ENCODE measurements at regions not wholly inside any gene's neighbourhood (a gene's known extent, or its start where the extent isn't known, plus 50 kb on each side); places are given as distances from the start of the nearest gene placed in this dataset.

- H3K4me1 Mint-ChIP-seq: peaks cover 2% of the 10 kb centered on the region
- DNase-seq: no peak
- no peaks in the 10 kb centered on the region for H3K27me3 Mint-ChIP-seq
- no peak for ATAC-seq
- no peak overlapping the region for H3K4me3 Mint-ChIP-seq
- no peaks in the 10 kb centered on the region for H3K9me3 ChIP-seq (ENCODE audit: control insufficient read depth, low read length, poor library complexity, severe bottlenecking)
- no peaks in the 10 kb centered on the region for H3K36me3 Mint-ChIP-seq (ENCODE audit: low read depth)
- no peak overlapping the region for H3K27ac Mint-ChIP-seq
Observed at GRCh38 chr13:47502166-47502565, 498.9 kb downstream of the SUCLA2 start.

GRCh38 chr13:47499358-47500150 lies 501.5 kb downstream of the SUCLA2 start:
- peaks cover 4% of the 10 kb centered on the region for H3K9me3 ChIP-seq (ENCODE audit: control insufficient read depth, low read length, poor library complexity, severe bottlenecking)
- Mint-ChIP-seq H3K4me1 (peaks cover 2% of the 10 kb centered on the region), H3K36me3 (ENCODE audit: low read depth) (no peaks in the 10 kb centered on the region), H3K4me3 (no peak overlapping the region), H3K27ac (no peak overlapping the region), H3K27me3 (no peaks in the 10 kb centered on the region)
- ATAC-seq: peak; percentile 25
- DNase-seq: no peak

GRCh38 chr13:47484548-47484947 lies 516.5 kb downstream of the SUCLA2 start:
- no peak overlapping the region for H3K27ac Mint-ChIP-seq
- DNase-seq (no peak), ATAC-seq (no peak)
- H3K36me3 Mint-ChIP-seq (ENCODE audit: low read depth): no peaks in the 10 kb centered on the region
- H3K27me3 Mint-ChIP-seq: no peaks in the 10 kb centered on the region
- no peaks in the 10 kb centered on the region for H3K9me3 ChIP-seq (ENCODE audit: control insufficient read depth, low read length, poor library complexity, severe bottlenecking)
- no peak overlapping the region for H3K4me3 Mint-ChIP-seq
- H3K4me1 Mint-ChIP-seq: no peaks in the 10 kb centered on the region

- no peak overlapping the region for H3K4me3 Mint-ChIP-seq
- no peak overlapping the region for H3K27ac Mint-ChIP-seq
- DNase-seq (no peak), ATAC-seq (no peak)
- no peaks in the 10 kb centered on the region for H3K36me3 Mint-ChIP-seq (ENCODE audit: low read depth)
- H3K4me1 Mint-ChIP-seq: no peaks in the 10 kb centered on the region
- no peaks in the 10 kb centered on the region for H3K9me3 ChIP-seq (ENCODE audit: control insufficient read depth, low read length, poor library complexity, severe bottlenecking)
- no peaks in the 10 kb centered on the region for H3K27me3 Mint-ChIP-seq
Observed at GRCh38 chr13:47481536-47481935, 519.5 kb downstream of the SUCLA2 start.

- no peak for ATAC-seq
- Mint-ChIP-seq H3K27me3 (no peaks in the 10 kb centered on the region), H3K4me1 (no peaks in the 10 kb centered on the region), H3K36me3 (ENCODE audit: low read depth) (no peaks in the 10 kb centered on the region), H3K4me3 (no peak overlapping the region), H3K27ac (no peak overlapping the region)
- H3K9me3 ChIP-seq (ENCODE audit: control insufficient read depth, low read length, poor library complexity, severe bottlenecking): no peaks in the 10 kb centered on the region
- DNase-seq: no peak
Observed at GRCh38 chr13:47480951-47481350, 520.1 kb downstream of the SUCLA2 start.

- Mint-ChIP-seq H3K4me1 (no peaks in the 10 kb centered on the region), H3K4me3 (no peak overlapping the region), H3K36me3 (ENCODE audit: low read depth) (no peaks in the 10 kb centered on the region), H3K27me3 (no peaks in the 10 kb centered on the region), H3K27ac (no peak overlapping the region)
- no peak for ATAC-seq
- no peak for DNase-seq
- no peaks in the 10 kb centered on the region for H3K9me3 ChIP-seq (ENCODE audit: control insufficient read depth, low read length, poor library complexity, severe bottlenecking)
Observed at GRCh38 chr13:47480121-47480520, 521.0 kb downstream of the SUCLA2 start.

GRCh38 chr13:47478985-47479384 lies 522.1 kb downstream of the SUCLA2 start:
- Mint-ChIP-seq H3K4me1 (no peaks in the 10 kb centered on the region), H3K27ac (no peak overlapping the region), H3K36me3 (ENCODE audit: low read depth) (no peaks in the 10 kb centered on the region), H3K27me3 (no peaks in the 10 kb centered on the region), H3K4me3 (no peak overlapping the region)
- DNase-seq: no peak
- no peaks in the 10 kb centered on the region for H3K9me3 ChIP-seq (ENCODE audit: control insufficient read depth, low read length, poor library complexity, severe bottlenecking)
- no peak for ATAC-seq

- H3K4me3 Mint-ChIP-seq: no peak overlapping the region
- no peaks in the 10 kb centered on the region for H3K36me3 Mint-ChIP-seq (ENCODE audit: low read depth)
- ATAC-seq (no peak), DNase-seq (no peak)
- no peak overlapping the region for H3K27ac Mint-ChIP-seq
- H3K27me3 Mint-ChIP-seq: no peaks in the 10 kb centered on the region
- no peaks in the 10 kb centered on the region for H3K9me3 ChIP-seq (ENCODE audit: control insufficient read depth, low read length, poor library complexity, severe bottlenecking)
- H3K4me1 Mint-ChIP-seq: no peaks in the 10 kb centered on the region
Observed at GRCh38 chr13:47475441-47475948, 525.6 kb downstream of the SUCLA2 start.

GRCh38 chr13:47474839-47475238 lies 526.2 kb downstream of the SUCLA2 start:
- H3K27me3 Mint-ChIP-seq: no peaks in the 10 kb centered on the region
- no peaks in the 10 kb centered on the region for H3K4me1 Mint-ChIP-seq
- DNase-seq (no peak), ATAC-seq (no peak)
- H3K9me3 ChIP-seq (ENCODE audit: control insufficient read depth, low read length, poor library complexity, severe bottlenecking): no peaks in the 10 kb centered on the region
- no peak overlapping the region for H3K27ac Mint-ChIP-seq
- no peak overlapping the region for H3K4me3 Mint-ChIP-seq
- H3K36me3 Mint-ChIP-seq (ENCODE audit: low read depth): no peaks in the 10 kb centered on the region

GRCh38 chr13:47474326-47474725 lies 526.7 kb downstream of the SUCLA2 start:
- no peak overlapping the region for H3K4me3 Mint-ChIP-seq
- H3K27me3 Mint-ChIP-seq: no peaks in the 10 kb centered on the region
- no peak for ATAC-seq
- H3K27ac Mint-ChIP-seq: no peak overlapping the region
- H3K9me3 ChIP-seq (ENCODE audit: control insufficient read depth, low read length, poor library complexity, severe bottlenecking): no peaks in the 10 kb centered on the region
- DNase-seq: no peak
- H3K4me1 Mint-ChIP-seq: no peaks in the 10 kb centered on the region
- no peaks in the 10 kb centered on the region for H3K36me3 Mint-ChIP-seq (ENCODE audit: low read depth)

- H3K9me3 ChIP-seq (ENCODE audit: control insufficient read depth, low read length, poor library complexity, severe bottlenecking): no peaks in the 10 kb centered on the region
- ATAC-seq: no peak
- no peaks in the 10 kb centered on the region for H3K27me3 Mint-ChIP-seq
Observed at GRCh38 chr13:47472516-47472915, 528.6 kb downstream of the SUCLA2 start.

GRCh38 chr13:47463726-47464125 lies 537.3 kb downstream of the SUCLA2 start:
- no peaks in the 10 kb centered on the region for H3K9me3 ChIP-seq (ENCODE audit: control insufficient read depth, low read length, poor library complexity, severe bottlenecking)
- Mint-ChIP-seq H3K4me1 (no peaks in the 10 kb centered on the region), H3K36me3 (ENCODE audit: low read depth) (peaks cover 2% of the 10 kb centered on the region), H3K27me3 (no peaks in the 10 kb centered on the region), H3K4me3 (no peak overlapping the region), H3K27ac (no peak overlapping the region)
- ATAC-seq (no peak), DNase-seq (no peak)

More at GRCh38 chr13:47472516-47472915, 528.6 kb downstream of the SUCLA2 start:
- H3K4me1 Mint-ChIP-seq: no peaks in the 10 kb centered on the region
- H3K27ac Mint-ChIP-seq: no peak overlapping the region
- H3K4me3 Mint-ChIP-seq: no peak overlapping the region
- DNase-seq: no peak
- H3K36me3 Mint-ChIP-seq (ENCODE audit: low read depth): peaks cover 2% of the 10 kb centered on the region

GRCh38 chr13:47463002-47463401 lies 538.1 kb downstream of the SUCLA2 start:
- Mint-ChIP-seq H3K36me3 (ENCODE audit: low read depth) (peaks cover 2% of the 10 kb centered on the region), H3K4me1 (no peaks in the 10 kb centered on the region), H3K4me3 (no peak overlapping the region), H3K27ac (no peak overlapping the region), H3K27me3 (no peaks in the 10 kb centered on the region)
- DNase-seq (no peak), ATAC-seq (no peak)
- H3K9me3 ChIP-seq (ENCODE audit: control insufficient read depth, low read length, poor library complexity, severe bottlenecking): no peaks in the 10 kb centered on the region

GRCh38 chr13:47461816-47462215 lies 539.3 kb downstream of the SUCLA2 start:
- Mint-ChIP-seq H3K4me1 (no peaks in the 10 kb centered on the region), H3K36me3 (ENCODE audit: low read depth) (no peaks in the 10 kb centered on the region), H3K4me3 (no peak overlapping the region), H3K27me3 (no peaks in the 10 kb centered on the region), H3K27ac (no peak overlapping the region)
- DNase-seq (no peak), ATAC-seq (no peak)
- H3K9me3 ChIP-seq (ENCODE audit: control insufficient read depth, low read length, poor library complexity, severe bottlenecking): no peaks in the 10 kb centered on the region
